Parathyroid adenoma (tissue), 2 donors: ENCODE measurements at regions not wholly inside any gene's neighbourhood (a gene's known extent, or its start where the extent isn't known, plus 50 kb on each side); places are given as distances from the start of the nearest gene placed in this dataset.

ENCODE experiments used
- H2AFZ ChIP-seq: fragments of 300-600 bp; sonication (generic); one replicate; pipeline ENCODE4 v1.7.0; 2017; ENCODE audit warnings: antibody characterized with exemption, mild to moderate bottlenecking
- H3K27ac ChIP-seq: fragments of 300-600 bp; sonication (generic); one replicate; pipeline ENCODE4 v1.7.0; 2017
- H3K27me3 ChIP-seq: fragments of 300-600 bp; sonication (generic); one replicate; pipeline ENCODE4 v1.7.0; 2017; ENCODE audit warnings: low read length; ENCODE audit not compliant: control insufficient read depth, insufficient read depth
- H3K36me3 ChIP-seq: fragments of 300-600 bp; sonication (generic); one replicate; pipeline ENCODE4 v1.7.0; 2017; ENCODE audit warnings: low read length; ENCODE audit not compliant: control insufficient read depth, insufficient read depth
- H3K4me1 ChIP-seq: fragments of 300-600 bp; sonication (generic); one replicate; pipeline ENCODE4 v1.7.0; 2017; ENCODE audit warnings: control low read depth
- H3K4me2 ChIP-seq: fragments of 300-600 bp; sonication (generic); one replicate; pipeline ENCODE4 v1.7.0; 2017; ENCODE audit warnings: low read length
- H3K4me3 ChIP-seq: fragments of 300-600 bp; sonication (generic); one replicate; pipeline ENCODE4 v1.7.0; 2017; ENCODE audit warnings: low read depth, low read length
- H3K79me2 ChIP-seq: fragments of 300-600 bp; sonication (generic); one replicate; pipeline ENCODE4 v1.7.0; 2017; ENCODE audit warnings: control low read depth
- H3K9ac ChIP-seq: fragments of 300-600 bp; sonication (generic); one replicate; pipeline ENCODE4 v1.7.0; 2017; ENCODE audit warnings: mild to moderate bottlenecking
- H3K9me3 ChIP-seq: fragments of 300-600 bp; sonication (generic); one replicate; pipeline ENCODE4 v1.7.0; 2017; ENCODE audit warnings: low read length; ENCODE audit not compliant: control insufficient read depth
- CTCF ChIP-seq: fragments of 300-600 bp; sonication (generic); IDR thresholded peaks from one replicate; pipeline ENCODE4 v1.7.0; 2017; ENCODE audit warnings: antibody characterized with exemption, mild to moderate bottlenecking
- donor health status: primary hyperparathyroidism.

GRCh38 chr6:54574671-54575070, 266.4 kb downstream of the TINAG start:
- Histone ChIP-seq H3K4me3 (no peak overlapping the region), H3K9ac (no peak overlapping the region), H3K4me2 (no peak overlapping the region), H3K27ac (no peak overlapping the region), H3K27me3 (no peaks in the 10 kb centered on the region), H3K36me3 (no peaks in the 10 kb centered on the region), H2AFZ (no peak overlapping the region), H3K4me1 (no peaks in the 10 kb centered on the region), H3K79me2 (no peaks in the 10 kb centered on the region), H3K9me3 (no peaks in the 10 kb centered on the region)
- TF ChIP-seq CTCF: no peak

- Histone ChIP-seq H2AFZ (no peak overlapping the region), H3K27me3 (no peaks in the 10 kb centered on the region), H3K9ac (no peak overlapping the region), H3K4me2 (no peak overlapping the region), H3K9me3 (no peaks in the 10 kb centered on the region), H3K36me3 (no peaks in the 10 kb centered on the region), H3K4me1 (no peaks in the 10 kb centered on the region), H3K4me3 (no peak overlapping the region), H3K27ac (no peak overlapping the region), H3K79me2 (no peaks in the 10 kb centered on the region)
- TF ChIP-seq CTCF: no peak
These were observed 268.3 kb upstream of the FAM83B start for GRCh38 chr6:54578261-54578660.

- Histone ChIP-seq H3K4me3 (no peak overlapping the region), H3K4me2 (no peak overlapping the region), H3K4me1 (no peaks in the 10 kb centered on the region), H3K9me3 (no peaks in the 10 kb centered on the region), H2AFZ (no peak overlapping the region), H3K27ac (no peak overlapping the region), H3K9ac (no peak overlapping the region), H3K79me2 (no peaks in the 10 kb centered on the region), H3K36me3 (no peaks in the 10 kb centered on the region), H3K27me3 (no peaks in the 10 kb centered on the region)
- TF ChIP-seq CTCF: no peak
These were observed 267.6 kb upstream of the FAM83B start for GRCh38 chr6:54579011-54579410.

GRCh38 chr6:54586251-54586650, 260.3 kb upstream of the FAM83B start:
- no peaks in the 10 kb centered on the region for H3K9me3 ChIP-seq
- TF ChIP-seq CTCF: no peak
- no peaks in the 10 kb centered on the region for H3K27me3 ChIP-seq
- H3K27ac ChIP-seq: no peak overlapping the region
- H3K79me2 ChIP-seq: no peaks in the 10 kb centered on the region
- no peaks in the 10 kb centered on the region for H3K4me1 ChIP-seq
- H3K4me2 ChIP-seq: no peak overlapping the region
- no peak overlapping the region for H2AFZ ChIP-seq
- no peak overlapping the region for H3K4me3 ChIP-seq
- H3K9ac ChIP-seq: no peak overlapping the region
- no peaks in the 10 kb centered on the region for H3K36me3 ChIP-seq

- Histone ChIP-seq H3K27ac (no peak overlapping the region), H2AFZ (no peak overlapping the region), H3K36me3 (no peaks in the 10 kb centered on the region), H3K9ac (no peak overlapping the region), H3K4me3 (no peak overlapping the region), H3K9me3 (no peaks in the 10 kb centered on the region), H3K4me2 (no peak overlapping the region), H3K4me1 (no peaks in the 10 kb centered on the region), H3K79me2 (no peaks in the 10 kb centered on the region), H3K27me3 (no peaks in the 10 kb centered on the region)
- TF ChIP-seq CTCF: no peak
These were observed 259.3 kb upstream of the FAM83B start for GRCh38 chr6:54587277-54587676.
